Ovary (tissue), 7 donors: ENCODE measurements at regions not wholly inside any gene's neighbourhood (a gene's known extent, or its start where the extent isn't known, plus 50 kb on each side); places are given as distances from the start of the nearest gene placed in this dataset.

Experiments
- DNase-seq, 5 donors: peaks; one replicate each; pipeline ENCODE4 v3.0.0-alpha.2; 2019 to 2020
- H3K27ac ChIP-seq, 2 donors: fragments of 200-600 bp; one replicate each; pipeline versions ENCODE4 v1.5.1 to v1.8.0; 2019 to 2022
- H3K27me3 ChIP-seq: fragments of 200-600 bp; one replicate; pipeline ENCODE4 v1.8.0; 2022
- H3K36me3 ChIP-seq: fragments of 200-600 bp; sonication (generic); one replicate; pipeline ENCODE4 v1.5.1; 2019
- H3K4me1 ChIP-seq: one replicate; pipeline ENCODE4 v1.8.1; 2013; ENCODE audit warnings: mild to moderate bottlenecking, moderate library complexity; ENCODE audit not compliant: insufficient read depth
- H3K4me3 ChIP-seq: fragments of 200-600 bp; sonication (generic); one replicate; pipeline ENCODE4 v1.5.1; 2017
- H3K9me3 ChIP-seq, 2 donors: fragments of 200-600 bp in 1 of 2; sonication (generic) in 1 of 2; one replicate each; pipeline versions ENCODE4 v1.5.1 to v1.8.1; 2013 to 2019; ENCODE audit warnings: mild to moderate bottlenecking in 1 of 2, moderate library complexity in 1 of 2
- EP300 ChIP-seq: sonication (generic); formaldehyde crosslinking; IDR thresholded peaks from one replicate; pipeline ENCODE4 v1.6.1; 2017; ENCODE audit warnings: antibody characterized with exemption
- POLR2A ChIP-seq: fragments of 450-650 bp; IDR thresholded peaks from one replicate; pipeline ENCODE4 v1.6.1; 2017; ENCODE audit warnings: antibody characterized with exemption, mild to moderate bottlenecking, moderate library complexity
- WGBS, 3 donors: extraction: QIAGEN DNeasy Blood & Tissue Kit in 1 of 3; methylation state at CpG; one replicate each; pipeline versions ENCODE4 v1.1.5 to v1.1.7; 2013 to 2017; 5-methylcytosine and 5-hydroxymethylcytosine counted together
- intact Hi-C, 4 donors: fragments of 100-400 bp; cut with DNase I; formaldehyde crosslinking; loops; one replicate each; pipeline versions ENCODE4 v1.11.0 to v1.15.1; 2022 to 2023
- TF ChIP-seq, protein P1 (sequence below), 3 donors: fragments of 450-650 bp in 2 of 3; fragments of 200-600 bp in 1 of 3; IDR thresholded peaks; one replicate each; pipeline versions ENCODE4 v1.5.1 to v1.8.0; 2016 to 2022; ENCODE audit warnings: antibody characterized with exemption in 3 of 3, mild to moderate bottlenecking in 1 of 3
- donor health status: DM: no; HTN: no; CAD: no; lungs with moderate emphysema.
- donor health status: DM: no; HTN: no; CAD: no.
- donor health status: Bipolar disorder and iron deficiency.
- donor health status: DM: no; HTN: no; CAD: no.
- donor health status: DM: yes; HTN: yes; CAD: no.

DNA sequence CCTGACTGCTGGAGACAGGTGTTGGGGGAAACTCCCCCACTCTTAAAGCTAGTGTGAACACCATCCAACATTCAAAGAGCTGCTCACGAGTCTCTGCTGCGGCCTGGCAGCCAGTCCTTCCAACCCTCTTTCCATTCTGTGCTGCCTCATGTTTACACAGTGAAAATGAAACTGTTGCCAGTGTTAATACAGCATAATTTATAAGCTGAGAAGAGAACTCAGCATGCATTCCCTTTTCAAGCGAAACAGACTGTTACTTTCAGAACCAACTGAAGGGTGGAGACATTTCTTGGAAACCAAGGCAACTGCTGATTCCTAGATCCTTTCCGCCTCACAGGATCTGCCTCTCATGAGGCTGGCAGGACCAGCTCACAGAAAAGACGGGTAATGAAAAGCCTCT lies 533.8 kb upstream of the ID4 start:
- Histone ChIP-seq H3K4me3 (no peak overlapping the region), H3K27me3 (no peaks in the 10 kb centered on the region), H3K36me3 (no peaks in the 10 kb centered on the region), H3K9me3 (no peaks in the 10 kb centered on the region), H3K4me1 (no peaks in the 10 kb centered on the region), H3K27ac (no peak overlapping the region)
- 26 to 36% (median 33%) methylated on average over 5 of the region's 5 CpGs for WGBS, 3 donors
- TF ChIP-seq POLR2A (no peak), EP300 (no peak)
- TF ChIP-seq, protein P1, sequence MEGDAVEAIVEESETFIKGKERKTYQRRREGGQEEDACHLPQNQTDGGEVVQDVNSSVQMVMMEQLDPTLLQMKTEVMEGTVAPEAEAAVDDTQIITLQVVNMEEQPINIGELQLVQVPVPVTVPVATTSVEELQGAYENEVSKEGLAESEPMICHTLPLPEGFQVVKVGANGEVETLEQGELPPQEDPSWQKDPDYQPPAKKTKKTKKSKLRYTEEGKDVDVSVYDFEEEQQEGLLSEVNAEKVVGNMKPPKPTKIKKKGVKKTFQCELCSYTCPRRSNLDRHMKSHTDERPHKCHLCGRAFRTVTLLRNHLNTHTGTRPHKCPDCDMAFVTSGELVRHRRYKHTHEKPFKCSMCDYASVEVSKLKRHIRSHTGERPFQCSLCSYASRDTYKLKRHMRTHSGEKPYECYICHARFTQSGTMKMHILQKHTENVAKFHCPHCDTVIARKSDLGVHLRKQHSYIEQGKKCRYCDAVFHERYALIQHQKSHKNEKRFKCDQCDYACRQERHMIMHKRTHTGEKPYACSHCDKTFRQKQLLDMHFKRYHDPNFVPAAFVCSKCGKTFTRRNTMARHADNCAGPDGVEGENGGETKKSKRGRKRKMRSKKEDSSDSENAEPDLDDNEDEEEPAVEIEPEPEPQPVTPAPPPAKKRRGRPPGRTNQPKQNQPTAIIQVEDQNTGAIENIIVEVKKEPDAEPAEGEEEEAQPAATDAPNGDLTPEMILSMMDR (IDR thresholded peaks at IDR 0.05), result no peak
- DNase-seq, result no peak
- intact Hi-C loops, result no loop called here

DNA sequence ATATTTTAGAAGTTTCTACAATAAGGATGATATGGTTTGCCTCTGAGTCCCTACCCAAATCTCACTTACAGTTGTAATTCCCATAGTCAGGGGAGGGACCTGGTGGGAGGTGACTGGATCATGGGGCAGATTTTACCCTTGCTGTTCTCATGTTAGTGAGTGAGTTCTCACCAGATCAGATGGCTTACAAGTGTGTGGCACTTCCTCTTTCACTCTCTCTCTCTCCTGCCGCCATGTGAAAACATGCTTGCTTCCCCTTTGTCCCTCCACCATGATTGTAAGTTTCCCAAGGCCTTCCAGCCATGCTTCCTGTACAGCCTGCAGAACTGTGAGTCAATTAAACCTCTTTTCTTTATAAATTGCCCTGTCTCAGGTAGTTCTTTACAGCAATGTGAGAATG lies 527.5 kb upstream of the ID4 start:
- 90 to 100% (median 95%) methylated on average over 1 of the region's 1 CpG for WGBS, 3 donors

DNA sequence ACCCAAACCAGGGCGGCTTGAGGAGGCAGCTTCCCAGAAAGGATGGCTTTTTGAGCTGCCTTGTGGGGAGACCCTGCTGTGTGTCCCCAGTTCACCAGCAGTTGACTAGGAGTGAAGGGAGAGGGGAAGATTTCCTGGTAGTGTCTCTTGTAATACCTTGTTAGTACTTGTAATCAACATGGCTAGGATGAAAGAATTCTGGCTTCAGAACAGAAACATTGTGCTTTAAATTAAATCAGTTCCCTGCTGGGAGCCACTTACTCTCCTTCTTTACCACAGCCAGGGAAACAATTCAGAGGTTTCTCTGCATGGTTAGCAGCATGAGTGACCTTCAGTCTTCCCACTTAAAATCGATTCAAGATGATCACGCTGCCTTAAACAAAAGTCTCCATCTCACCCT lies 525.4 kb upstream of the ID4 start:
- no peak overlapping the region for H3K27ac ChIP-seq
- H3K36me3 ChIP-seq, result no peaks in the 10 kb centered on the region
- H3K4me3 ChIP-seq, result no peak overlapping the region
- 68 to 71% (median 69%) methylated on average over 3 of the region's 3 CpGs for WGBS, 3 donors
- TF ChIP-seq POLR2A (no peak), EP300 (no peak)
- TF ChIP-seq, protein P1 (IDR thresholded peaks at IDR 0.05), result no peak
- H3K4me1 ChIP-seq, result no peaks in the 10 kb centered on the region
- no peak for DNase-seq
- intact Hi-C loops, result no loop called here
- no peaks in the 10 kb centered on the region for H3K9me3 ChIP-seq
- no peaks in the 10 kb centered on the region for H3K27me3 ChIP-seq

More for the DNA sequence above, 527.5 kb upstream of the ID4 start:
- Histone ChIP-seq H3K9me3 (no peaks in the 10 kb centered on the region), H3K4me3 (no peak overlapping the region), H3K4me1 (no peaks in the 10 kb centered on the region), H3K36me3 (no peaks in the 10 kb centered on the region), H3K27ac (no peak overlapping the region), H3K27me3 (no peaks in the 10 kb centered on the region)
- intact Hi-C loops, result no loop called here
- no peak for TF ChIP-seq POLR2A
- TF ChIP-seq, protein P1 (IDR thresholded peaks at IDR 0.05), result no peak
- no peak for TF ChIP-seq EP300
- no peak for DNase-seq

DNA sequence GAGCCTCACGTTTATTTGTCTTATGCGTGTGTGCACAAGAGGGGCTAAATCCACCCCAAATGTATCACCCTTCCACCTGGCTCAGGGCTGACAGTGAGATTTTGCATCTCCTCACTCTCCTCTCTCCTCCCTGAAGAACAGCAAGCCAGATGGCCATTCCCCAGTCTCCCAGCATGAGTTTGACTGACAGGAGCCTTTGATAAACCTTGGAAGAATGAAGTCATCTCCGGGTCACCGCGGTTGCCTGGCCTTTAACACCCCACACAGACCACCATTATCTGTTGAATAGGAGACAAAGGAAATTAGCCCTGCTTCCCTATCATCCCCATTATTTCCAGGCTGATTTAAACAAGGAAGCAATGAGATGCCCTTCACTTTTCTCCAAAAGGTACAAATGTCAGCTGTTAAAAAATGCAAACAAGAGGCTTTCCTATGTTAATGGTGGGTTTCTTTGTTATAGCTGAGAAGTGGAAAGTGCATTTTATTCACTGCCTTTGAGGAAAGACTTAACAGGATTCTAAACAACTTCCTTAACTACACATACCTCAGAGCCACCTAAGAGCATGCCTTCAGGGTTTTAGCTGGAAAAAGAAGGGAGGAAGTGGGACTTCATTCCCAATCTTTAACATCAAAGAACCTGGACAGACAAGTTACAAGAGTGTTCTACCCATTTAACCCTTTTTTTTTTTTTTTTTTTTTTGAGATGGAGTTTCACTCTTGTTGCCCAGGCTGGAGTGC lies 524.8 kb upstream of the ID4 start:
- WGBS, 3 donors, result 38 to 43% (median 39%) methylated on average over 5 of the region's 5 CpGs
- intact Hi-C loops, result no loop called here
- Histone ChIP-seq H3K36me3 (no peaks in the 10 kb centered on the region), H3K4me3 (no peak overlapping the region), H3K27ac (no peak overlapping the region), H3K4me1 (no peaks in the 10 kb centered on the region), H3K9me3 (no peaks in the 10 kb centered on the region), H3K27me3 (no peaks in the 10 kb centered on the region)
- DNase-seq, result no peak
- TF ChIP-seq, protein P1 (IDR thresholded peaks at IDR 0.05), result no peak
- TF ChIP-seq POLR2A (no peak), EP300 (no peak)
